GM12891 (cell line): ENCODE measurements at regions not wholly inside any gene's neighbourhood (a gene's known extent, or its start where the extent isn't known, plus 50 kb on each side); places are given as distances from the start of the nearest gene placed in this dataset.

ENCODE experiments used
- DNase-seq: peaks from one replicate; pipeline ENCODE4 v3.0.0; 2011; ENCODE audit warnings: low spot score; ENCODE audit not compliant: insufficient read length
- FAIRE-seq: peaks from 2 replicates; lab custom pipeline; 2011; peaks lifted over from hg19 to GRCh38; lab: Jason Lieb, UNC
- PAX5 ChIP-seq: IDR thresholded peaks from 2 replicates; pipeline ENCODE4 v1.6.1; 2011; ENCODE audit warnings: low read length, moderate library complexity, mild to moderate bottlenecking; ENCODE audit not compliant: insufficient read depth, severe bottlenecking
- POLR2A ChIP-seq: IDR thresholded peaks from 2 replicates; pipeline ENCODE4 v1.6.1; 2011; ENCODE audit warnings: low read depth, low read length, control low read depth
- POLR2AphosphoS5 ChIP-seq: IDR thresholded peaks from 2 replicates; pipeline ENCODE4 v1.6.1; 2011; ENCODE audit warnings: low read depth, low read length, control low read depth
- POU2F2 ChIP-seq: IDR thresholded peaks from 2 replicates; pipeline ENCODE4 v1.6.1; 2011; ENCODE audit warnings: low read depth, mild to moderate bottlenecking, control low read depth, low read length, moderate library complexity
- SPI1 ChIP-seq: IDR thresholded peaks from 2 replicates; pipeline ENCODE4 v1.6.1; 2011; ENCODE audit warnings: low read depth, low read length, control low read depth
- TAF1 ChIP-seq: IDR thresholded peaks from 2 replicates; pipeline ENCODE4 v1.6.1; 2011; ENCODE audit warnings: low read depth, low read length, control low read depth

GRCh38 chr14:89629383-89629782 is 212.3 kb upstream of the FOXN3 start:
- no peak for DNase-seq
- TF ChIP-seq POU2F2 = no peak
- no peak for FAIRE-seq

- TF ChIP-seq SPI1 (no peak), PAX5 (no peak), POU2F2 (no peak), TAF1 (no peak)
- FAIRE-seq (no peak), DNase-seq (no peak)
Observed at GRCh38 chr14:89628521-89628920, 211.5 kb upstream of the FOXN3 start.

DNA sequence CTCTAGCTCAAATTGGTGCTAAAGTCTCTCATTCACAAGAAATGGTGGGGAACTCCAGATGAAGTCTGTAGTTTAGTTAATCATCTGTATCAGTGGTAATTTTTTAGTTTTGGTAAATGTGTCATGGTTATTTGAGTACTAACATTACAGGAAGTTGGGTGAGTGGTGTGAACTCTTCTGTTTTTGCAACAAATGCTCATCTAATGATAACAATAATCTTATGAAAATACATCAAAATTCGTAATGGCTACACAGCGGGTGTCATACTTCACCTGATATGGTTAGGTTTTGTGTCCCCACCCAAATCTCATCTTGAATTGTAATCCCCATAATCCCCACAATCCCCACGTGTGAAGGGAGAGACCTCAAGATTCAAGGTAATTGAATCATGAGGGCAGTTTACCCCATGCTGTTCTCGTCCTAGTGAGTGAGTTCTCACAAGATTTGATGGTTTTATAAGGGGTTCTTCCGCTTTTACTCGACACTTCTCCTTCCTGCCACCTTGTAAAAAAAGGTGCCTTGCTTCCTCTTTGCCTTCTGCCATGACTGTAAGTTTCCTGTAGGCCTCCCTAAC is 209.3 kb upstream of the FOXN3 start:
- TF ChIP-seq PAX5 = no peak
- no peak for TF ChIP-seq POLR2AphosphoS5
- no peak for TF ChIP-seq TAF1
- TF ChIP-seq POLR2A = no peak
- TF ChIP-seq SPI1 = no peak
- no peak for TF ChIP-seq POU2F2
- no peak for DNase-seq
- no peak for FAIRE-seq

DNA sequence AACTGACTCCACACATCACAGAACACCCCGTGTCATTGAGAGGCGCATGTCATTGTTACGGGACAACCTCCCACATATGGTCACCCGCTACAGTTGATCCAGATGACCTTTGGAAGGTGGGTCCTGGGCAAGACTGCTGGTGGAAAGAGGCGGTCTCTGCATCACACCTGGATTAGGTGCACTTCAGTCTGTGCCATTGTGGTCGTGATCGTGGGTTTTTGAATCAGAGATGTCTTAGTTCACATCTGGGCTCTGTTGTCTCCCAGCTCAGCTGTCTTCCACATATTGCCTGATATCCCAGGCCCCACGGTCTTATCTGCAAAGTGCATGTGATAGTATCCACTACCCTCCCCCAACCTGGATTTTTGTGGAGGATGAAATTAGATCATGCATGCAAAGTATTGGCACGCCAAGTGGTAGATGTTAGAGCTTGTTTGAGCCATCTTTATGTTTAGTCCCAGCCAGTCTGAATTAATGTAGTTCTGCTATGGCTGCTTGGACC is 208.7 kb upstream of the FOXN3 start:
- TF ChIP-seq POLR2AphosphoS5 (no peak), POU2F2 (no peak), POLR2A (no peak), PAX5 (no peak), SPI1 (no peak), TAF1 (no peak)
- FAIRE-seq = no peak
- no peak for DNase-seq

DNA sequence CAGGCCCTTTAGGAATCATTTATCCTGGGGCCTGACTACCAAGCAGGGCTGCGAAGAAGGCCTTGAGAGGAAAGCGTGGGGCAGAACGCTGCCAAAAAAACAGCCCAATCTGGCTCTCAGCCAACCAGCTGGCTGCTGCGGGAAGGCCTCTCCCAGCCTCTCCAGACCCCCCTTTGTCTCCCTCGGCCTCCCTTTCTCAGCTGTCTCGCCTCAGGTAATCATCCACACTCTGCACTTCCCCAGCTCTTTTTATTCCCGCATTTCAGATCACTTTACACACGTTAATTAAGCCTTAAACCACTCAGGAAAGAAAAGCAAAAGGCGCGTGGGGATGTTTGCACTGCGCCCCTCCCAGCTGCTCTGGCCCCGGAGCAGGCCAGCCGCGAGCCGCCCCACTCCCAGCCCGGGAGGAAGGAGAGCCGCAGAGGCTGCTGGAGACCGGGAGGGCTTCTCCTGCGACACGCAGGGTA is 208.2 kb upstream of the FOXN3 start:
- no peak for FAIRE-seq
- TF ChIP-seq PAX5 (no peak), TAF1 (no peak), SPI1 (no peak), POLR2AphosphoS5 (no peak), POLR2A (no peak), POU2F2 (no peak)
- DNase-seq = no peak

DNA sequence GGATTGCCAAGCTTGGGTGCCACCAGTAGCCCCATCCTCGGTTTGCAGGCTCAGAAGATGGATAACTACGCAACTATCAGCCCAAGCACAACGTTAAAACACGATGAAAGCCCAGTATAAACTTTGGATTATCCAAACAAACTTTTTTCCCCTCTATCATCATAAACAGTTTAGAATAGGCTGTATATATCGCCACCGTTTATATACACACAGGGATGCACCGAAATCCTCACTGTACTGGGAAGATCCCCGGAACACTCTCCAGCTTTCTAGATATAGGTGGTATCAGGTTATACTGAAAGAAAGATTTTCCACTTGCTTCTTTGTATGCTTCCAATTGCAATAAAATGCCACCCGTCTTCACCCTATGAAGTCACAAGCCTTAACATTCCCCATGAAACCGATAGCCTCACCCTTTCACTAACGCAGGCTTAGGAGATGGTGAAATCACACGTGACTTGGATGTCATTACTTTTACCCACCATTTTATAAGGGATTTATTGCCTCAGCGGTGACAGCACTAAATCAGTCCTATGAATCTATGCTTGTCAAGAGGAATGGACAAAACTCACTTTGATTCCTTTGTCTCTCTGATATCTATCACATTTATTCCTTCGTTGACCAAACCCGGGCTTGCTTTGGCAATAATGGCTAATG is 207.6 kb upstream of the FOXN3 start:
- DNase-seq (no peak), FAIRE-seq (no peak)
- TF ChIP-seq PAX5 (no peak), SPI1 (no peak), POU2F2 (no peak), POLR2AphosphoS5 (no peak), TAF1 (no peak), POLR2A (no peak)

GRCh38 chr14:89621791-89622638 is 205.0 kb upstream of the FOXN3 start:
- DNase-seq = no peak

DNA sequence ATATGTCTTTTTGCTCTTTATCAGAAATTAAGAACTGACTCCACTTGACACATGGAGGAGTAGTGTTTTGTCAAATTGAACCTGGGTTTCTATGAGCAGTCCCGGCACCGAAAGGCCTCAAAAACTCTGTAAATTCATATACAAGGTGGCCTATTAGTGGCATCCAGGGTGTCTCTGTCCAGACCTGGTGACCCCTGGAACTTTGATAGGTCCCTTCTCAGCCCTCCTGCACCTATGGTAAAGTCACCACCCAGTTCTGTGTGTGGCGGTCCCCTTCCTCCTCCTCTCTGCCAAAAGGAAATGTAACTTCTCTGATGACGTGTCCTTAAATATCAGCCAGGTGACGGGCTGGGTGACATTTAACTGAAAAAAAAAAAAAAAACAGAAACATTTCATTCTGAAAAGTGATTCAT is 204.0 kb upstream of the FOXN3 start:
- TF ChIP-seq PAX5 = no peak
- TF ChIP-seq TAF1 = no peak
- TF ChIP-seq POU2F2 = no peak
- no peak for TF ChIP-seq SPI1
- no peak for TF ChIP-seq POLR2AphosphoS5
- TF ChIP-seq POLR2A = no peak
- DNase-seq = no peak
- no peak for FAIRE-seq

More at GRCh38 chr14:89621791-89622638, 205.0 kb upstream of the FOXN3 start:
- no peak for FAIRE-seq
- TF ChIP-seq TAF1 (no peak), SPI1 (no peak), PAX5 (no peak), POLR2A (no peak), POU2F2 (no peak), POLR2AphosphoS5 (no peak)

GRCh38 chr14:89620436-89620835 is 203.4 kb upstream of the FOXN3 start:
- DNase-seq (no peak), FAIRE-seq (no peak)
- TF ChIP-seq TAF1 = no peak
- TF ChIP-seq POLR2A = no peak
- no peak for TF ChIP-seq PAX5
- no peak for TF ChIP-seq POLR2AphosphoS5

- TF ChIP-seq POLR2A (no peak), TAF1 (no peak), POLR2AphosphoS5 (no peak), POU2F2 (no peak), SPI1 (no peak), PAX5 (no peak)
- DNase-seq (no peak), FAIRE-seq (no peak)
Observed at GRCh38 chr14:89619596-89619995, 202.6 kb upstream of the FOXN3 start.
